ENCODE measurements at regions not wholly inside any gene's neighbourhood (a gene's known extent, or its start where the extent isn't known, plus 50 kb on each side); places are given as distances from the start of the nearest gene placed in this dataset.

DNA sequence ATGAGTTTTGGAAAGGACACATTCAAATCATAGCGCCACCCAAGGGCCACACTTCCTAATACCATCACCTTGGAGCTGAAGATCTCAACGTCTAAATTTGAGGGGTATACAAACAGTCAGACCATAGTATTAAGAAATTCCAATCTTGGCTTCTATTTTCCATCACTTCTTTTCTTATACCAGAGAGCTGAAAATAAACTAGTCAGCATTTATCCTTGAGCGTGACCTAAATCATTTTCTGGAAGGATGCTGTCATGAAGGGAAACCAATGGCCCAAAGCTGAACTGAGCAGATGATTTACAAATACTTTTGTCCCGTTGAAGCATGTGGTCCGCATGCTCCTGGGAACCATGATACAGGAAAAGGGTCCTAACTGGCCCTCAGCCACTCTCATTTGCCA is 921.9 kb downstream of the CCSER2 start:
- TF ChIP-seq SP1 (IDR thresholded peaks at IDR 0.05) (no peak), FOXM1 (IDR thresholded peaks at IDR 0.05; ENCODE audit: borderline replicate concordance) (no peak), ELF4 (IDR thresholded peaks at IDR 0.05) (no peak), HDGF (IDR thresholded peaks at IDR 0.05; ENCODE audit: borderline replicate concordance) (no peak), L3MBTL2 (conservative IDR thresholded peaks at IDR 0.05) (no peak), SUZ12 (IDR thresholded peaks at IDR 0.05) (no peak), FOXK2 (IDR thresholded peaks at IDR 0.05) (no peak), ARNT (IDR thresholded peaks at IDR 0.05) (no peak)
- TF ChIP-seq, protein P1, sequence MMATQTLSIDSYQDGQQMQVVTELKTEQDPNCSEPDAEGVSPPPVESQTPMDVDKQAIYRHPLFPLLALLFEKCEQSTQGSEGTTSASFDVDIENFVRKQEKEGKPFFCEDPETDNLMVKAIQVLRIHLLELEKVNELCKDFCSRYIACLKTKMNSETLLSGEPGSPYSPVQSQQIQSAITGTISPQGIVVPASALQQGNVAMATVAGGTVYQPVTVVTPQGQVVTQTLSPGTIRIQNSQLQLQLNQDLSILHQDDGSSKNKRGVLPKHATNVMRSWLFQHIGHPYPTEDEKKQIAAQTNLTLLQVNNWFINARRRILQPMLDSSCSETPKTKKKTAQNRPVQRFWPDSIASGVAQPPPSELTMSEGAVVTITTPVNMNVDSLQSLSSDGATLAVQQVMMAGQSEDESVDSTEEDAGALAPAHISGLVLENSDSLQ (IDR thresholded peaks at IDR 0.05), result no peak

Measured in HEK293T (cell line).